Mesendoderm (in vitro differentiated cells): ENCODE measurements at regions not wholly inside any gene's neighbourhood (a gene's known extent, or its start where the extent isn't known, plus 50 kb on each side); places are given as distances from the start of the nearest gene placed in this dataset.
"Not testable (repeated sequence)": the region's sequence is repeated elsewhere in the genome, so short reads cannot be mapped to it uniquely, and the experiment has no call there.

Source experiments
- DNase-seq: peaks from one replicate; pipeline ENCODE4 v3.0.0; 2013
- H2AK5ac ChIP-seq: 2 replicates; pipeline ENCODE4 v1.6.1; 2013; ENCODE audit warnings: low read length, inconsistent platforms
- H2BK120ac ChIP-seq: 2 replicates; pipeline ENCODE4 v1.6.1; 2013; ENCODE audit warnings: low read depth, mild to moderate bottlenecking, low read length, moderate library complexity, mixed read lengths
- H2BK15ac ChIP-seq: replicated peaks from 2 replicates; pipeline ENCODE4 v1.6.1; 2013; ENCODE audit warnings: low read depth, mild to moderate bottlenecking, moderate library complexity
- H2BK5ac ChIP-seq: 2 replicates; pipeline ENCODE4 v1.6.1; 2013; ENCODE audit warnings: low read length, inconsistent platforms
- H3K18ac ChIP-seq: 2 replicates; pipeline ENCODE4 v1.6.1; 2013; ENCODE audit warnings: mild to moderate bottlenecking, low read length, mixed read lengths
- H3K23ac ChIP-seq: one replicate; pipeline ENCODE4 v1.6.1; 2013; ENCODE audit warnings: low read length
- H3K27ac ChIP-seq: 2 replicates; pipeline ENCODE4 v1.5.1; 2013; ENCODE audit warnings: low read depth, mild to moderate bottlenecking, inconsistent platforms, low read length, moderate library complexity
- H3K27me3 ChIP-seq: 2 replicates; pipeline ENCODE4 v1.6.1; 2013; ENCODE audit warnings: low read length, control low read depth, mild to moderate bottlenecking, inconsistent platforms; ENCODE audit not compliant: insufficient read depth, poor library complexity
- H3K36me3 ChIP-seq: 2 replicates; pipeline ENCODE4 v1.6.1; 2013; ENCODE audit warnings: low read length, inconsistent platforms; ENCODE audit not compliant: control insufficient read depth, insufficient read depth
- H3K4ac ChIP-seq: one replicate; pipeline ENCODE4 v1.6.1; 2013; ENCODE audit warnings: low read depth, mild to moderate bottlenecking, low read length, moderate library complexity
- H3K4me1 ChIP-seq: 2 replicates; pipeline ENCODE4 v1.6.1; 2013; ENCODE audit warnings: low read depth, low read length, inconsistent platforms; ENCODE audit not compliant: control insufficient read depth
- H3K4me2 ChIP-seq: 2 replicates; pipeline ENCODE4 v1.6.1; 2013; ENCODE audit warnings: low read length
- H3K4me3 ChIP-seq: 2 replicates; pipeline ENCODE4 v1.5.1; 2013; ENCODE audit warnings: mild to moderate bottlenecking, low read length
- H3K56ac ChIP-seq: one replicate; pipeline ENCODE4 v1.6.1; 2013; ENCODE audit warnings: low read length
- H3K79me1 ChIP-seq: 2 replicates; pipeline ENCODE4 v1.6.1; 2013; ENCODE audit warnings: low read length, inconsistent platforms
- H3K79me2 ChIP-seq: 2 replicates; pipeline ENCODE4 v1.6.1; 2013; ENCODE audit warnings: mild to moderate bottlenecking, low read length; ENCODE audit not compliant: control insufficient read depth, insufficient read depth
- H3K9ac ChIP-seq: 2 replicates; pipeline ENCODE4 v1.6.1; 2013; ENCODE audit warnings: low read length, inconsistent platforms
- H4K5ac ChIP-seq: one replicate; pipeline ENCODE4 v1.6.1; 2013; ENCODE audit warnings: low read length
- H4K8ac ChIP-seq: one replicate; pipeline ENCODE4 v1.6.1; 2013; ENCODE audit warnings: low read depth, mild to moderate bottlenecking, control low read depth, low read length, moderate library complexity
- WGBS: extraction: QIAGEN DNeasy Blood & Tissue Kit; methylation state at CpG from one replicate; pipeline ENCODE4 v1.1.7; 2013; ENCODE audit warnings: low lambda C conversion rate, missing lambda C conversion rate; ENCODE audit not compliant: insufficient coverage; ENCODE audit errors: extremely low coverage; 5-methylcytosine and 5-hydroxymethylcytosine counted together

- no CpG with 5 or more reads among the region's 4 CpGs for WGBS
- Histone ChIP-seq H3K23ac (no peak overlapping the region), H3K56ac (no peak overlapping the region), H3K4me2 (no peak overlapping the region), H2BK120ac (no peak overlapping the region), H3K4ac (no peak overlapping the region), H3K9ac (no peak overlapping the region), H4K8ac (no peak overlapping the region), H2AK5ac (no peak overlapping the region), H2BK5ac (no peak overlapping the region), H3K18ac (no peak overlapping the region), H3K27ac (no peak overlapping the region), H4K5ac (no peak overlapping the region), H2BK15ac (no peak overlapping the region), H3K79me2 (no peaks in the 10 kb centered on the region), H3K36me3 (no peaks in the 10 kb centered on the region), H3K4me3 (no peak overlapping the region), H3K4me1 (no peaks in the 10 kb centered on the region), H3K27me3 (no peaks in the 10 kb centered on the region), H3K79me1 (no peaks in the 10 kb centered on the region)
- no peak for DNase-seq
Observed at GRCh38 chr13:76296751-76297150, 589.5 kb downstream of the KCTD12 start.

- H3K27ac ChIP-seq, H4K5ac ChIP-seq, H3K56ac ChIP-seq, H3K4ac ChIP-seq, H3K79me1 ChIP-seq, H3K18ac ChIP-seq, H4K8ac ChIP-seq, H3K4me3 ChIP-seq, H3K23ac ChIP-seq, H3K79me2 ChIP-seq, H3K4me2 ChIP-seq, H2BK5ac ChIP-seq, H2AK5ac ChIP-seq, H2BK120ac ChIP-seq, H3K4me1 ChIP-seq, H3K9ac ChIP-seq, H3K27me3 ChIP-seq, DNase-seq, H2BK15ac ChIP-seq, H3K36me3 ChIP-seq: not testable (repeated sequence)
- WGBS: no CpG with 5 or more reads among the region's 25 CpGs
Observed at GRCh38 chr13:76295020-76295419, 591.2 kb downstream of the KCTD12 start.

DNA sequence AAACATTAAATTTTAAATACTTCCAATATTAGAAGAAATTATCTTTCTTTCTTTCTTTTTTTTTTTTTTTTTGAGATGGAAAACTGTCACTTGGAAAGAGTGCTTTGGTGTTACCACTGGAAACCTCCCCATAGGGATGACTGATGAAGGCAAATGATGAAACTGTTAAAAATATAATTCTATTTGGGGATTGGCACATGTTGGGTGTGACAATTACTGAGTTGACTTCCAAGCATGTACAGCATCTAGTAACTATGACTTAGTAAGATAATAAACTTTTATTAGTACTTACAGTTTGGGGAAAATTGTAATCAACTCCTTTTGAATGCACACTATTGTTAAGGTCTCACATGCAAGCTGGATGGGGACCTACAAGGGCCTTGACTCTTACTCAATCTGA, 592.5 kb downstream of the KCTD12 start:
- no peak for DNase-seq
- no peaks in the 10 kb centered on the region for H3K36me3 ChIP-seq

DNA sequence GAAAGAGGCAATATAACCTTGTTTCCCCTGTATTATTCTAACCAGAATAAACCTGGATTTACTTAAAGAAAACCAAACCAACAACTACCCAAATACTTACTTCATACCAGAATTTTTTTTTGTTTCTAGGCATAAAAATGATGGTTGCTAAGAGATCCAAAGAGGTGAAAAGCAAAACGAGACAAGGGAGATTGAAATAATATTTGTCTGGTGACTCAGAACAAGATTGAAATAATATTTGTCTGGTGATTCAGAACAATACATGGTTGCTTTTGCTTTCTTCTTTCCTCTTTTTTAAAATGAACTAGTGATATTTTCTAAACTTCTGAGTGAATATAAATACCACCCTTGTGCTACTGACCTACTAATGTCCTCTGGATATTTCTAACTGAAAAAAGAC, 592.9 kb downstream of the KCTD12 start:
- no peak for DNase-seq
- no peak overlapping the region for H3K18ac ChIP-seq
- no peak overlapping the region for H2BK120ac ChIP-seq
- no peaks in the 10 kb centered on the region for H3K79me1 ChIP-seq
- H3K36me3 ChIP-seq: no peaks in the 10 kb centered on the region
- no peaks in the 10 kb centered on the region for H3K27me3 ChIP-seq
- H2AK5ac ChIP-seq: no peak overlapping the region
- no peak overlapping the region for H3K9ac ChIP-seq
- H4K5ac ChIP-seq: no peak overlapping the region
- H4K8ac ChIP-seq: no peak overlapping the region
- no peak overlapping the region for H2BK5ac ChIP-seq
- WGBS: no CpG with 5 or more reads among the region's 1 CpG
- no peak overlapping the region for H3K4me2 ChIP-seq
- H3K23ac ChIP-seq: no peak overlapping the region
- no peak overlapping the region for H3K56ac ChIP-seq
- no peaks in the 10 kb centered on the region for H3K4me1 ChIP-seq
- H3K27ac ChIP-seq: no peak overlapping the region
- no peak overlapping the region for H3K4ac ChIP-seq
- no peak overlapping the region for H3K4me3 ChIP-seq
- no peak overlapping the region for H2BK15ac ChIP-seq
- no peaks in the 10 kb centered on the region for H3K79me2 ChIP-seq

More for the DNA sequence above, 592.5 kb downstream of the KCTD12 start:
- H2AK5ac ChIP-seq: no peak overlapping the region
- H3K18ac ChIP-seq: no peak overlapping the region
- H3K4ac ChIP-seq: no peak overlapping the region
- H3K4me1 ChIP-seq: no peaks in the 10 kb centered on the region
- H2BK120ac ChIP-seq: no peak overlapping the region
- H3K4me2 ChIP-seq: no peak overlapping the region
- H3K27me3 ChIP-seq: no peaks in the 10 kb centered on the region
- no peak overlapping the region for H3K56ac ChIP-seq
- H3K23ac ChIP-seq: no peak overlapping the region
- H3K9ac ChIP-seq: no peak overlapping the region
- H3K79me1 ChIP-seq: no peaks in the 10 kb centered on the region
- no peak overlapping the region for H4K5ac ChIP-seq
- H3K79me2 ChIP-seq: no peaks in the 10 kb centered on the region
- no peak overlapping the region for H2BK5ac ChIP-seq
- no peak overlapping the region for H4K8ac ChIP-seq
- H2BK15ac ChIP-seq: no peak overlapping the region
- no peak overlapping the region for H3K27ac ChIP-seq
- no peak overlapping the region for H3K4me3 ChIP-seq

DNA sequence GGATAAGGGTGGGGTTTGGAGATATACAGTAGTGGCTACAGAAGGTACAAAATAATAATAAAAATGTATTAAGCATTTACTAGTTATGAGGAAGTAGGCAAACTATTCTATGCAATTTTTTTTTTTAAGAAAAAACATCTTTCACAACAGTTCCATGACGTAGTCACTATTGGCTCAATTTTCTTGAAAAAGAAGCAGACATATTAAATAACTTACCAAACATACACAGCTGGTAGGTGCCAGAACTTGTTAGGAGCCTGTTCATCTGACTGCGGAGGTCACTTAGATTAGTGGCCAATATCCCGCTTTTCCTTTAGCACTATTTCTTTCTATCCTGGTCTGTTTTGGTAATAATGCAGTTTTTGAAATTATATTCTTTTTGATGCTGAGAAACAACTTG, 593.5 kb downstream of the KCTD12 start:
- no peaks in the 10 kb centered on the region for H3K27me3 ChIP-seq
- H2AK5ac ChIP-seq: no peak overlapping the region
- no peak overlapping the region for H2BK120ac ChIP-seq
- H3K18ac ChIP-seq: no peak overlapping the region
- H4K5ac ChIP-seq: no peak overlapping the region
- no peaks in the 10 kb centered on the region for H3K79me2 ChIP-seq
- no peak overlapping the region for H2BK5ac ChIP-seq
- H3K4me1 ChIP-seq: no peaks in the 10 kb centered on the region
- no peak for DNase-seq
- no peak overlapping the region for H4K8ac ChIP-seq
- no peak overlapping the region for H3K4ac ChIP-seq
- H3K56ac ChIP-seq: no peak overlapping the region
- H3K4me3 ChIP-seq: no peak overlapping the region
- H3K4me2 ChIP-seq: no peak overlapping the region
- no peaks in the 10 kb centered on the region for H3K79me1 ChIP-seq
- no peak overlapping the region for H3K23ac ChIP-seq
- H3K9ac ChIP-seq: no peak overlapping the region
- no peaks in the 10 kb centered on the region for H3K36me3 ChIP-seq
- WGBS: no CpG with 5 or more reads among the region's 3 CpGs
- H3K27ac ChIP-seq: no peak overlapping the region
- no peak overlapping the region for H2BK15ac ChIP-seq

DNA sequence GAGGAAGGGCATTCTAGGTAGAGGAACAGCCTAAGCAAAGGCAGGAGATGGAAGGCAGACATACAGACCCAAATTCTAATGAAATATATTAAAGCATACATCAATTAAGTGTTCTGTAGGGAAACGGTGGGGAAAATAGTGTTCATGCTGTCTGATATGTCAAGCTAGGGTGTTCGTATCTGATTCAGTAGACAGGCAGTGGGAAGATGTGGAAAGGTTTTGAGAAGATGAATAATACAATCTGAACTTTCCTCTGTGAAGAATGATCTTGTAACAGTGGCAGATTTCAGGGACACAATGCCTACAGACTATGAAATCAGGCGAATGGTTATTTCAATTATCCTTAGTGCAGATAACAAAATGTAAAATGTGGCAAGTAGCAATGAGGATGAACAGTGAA, 594.2 kb downstream of the KCTD12 start:
- H3K79me1 ChIP-seq: no peaks in the 10 kb centered on the region
- H3K18ac ChIP-seq: no peak overlapping the region
- H3K56ac ChIP-seq: no peak overlapping the region
- no peak overlapping the region for H3K27ac ChIP-seq
- no peak overlapping the region for H2BK5ac ChIP-seq
- H3K36me3 ChIP-seq: no peaks in the 10 kb centered on the region
- no peak overlapping the region for H2AK5ac ChIP-seq
- H3K4me2 ChIP-seq: no peak overlapping the region
- H3K9ac ChIP-seq: no peak overlapping the region
- no peak overlapping the region for H2BK120ac ChIP-seq
- no peaks in the 10 kb centered on the region for H3K27me3 ChIP-seq
- no peak for DNase-seq
- no peaks in the 10 kb centered on the region for H3K79me2 ChIP-seq
- no peak overlapping the region for H3K23ac ChIP-seq
- H3K4ac ChIP-seq: no peak overlapping the region
- no peak overlapping the region for H3K4me3 ChIP-seq
- no CpG with 5 or more reads among the region's 3 CpGs for WGBS
- H2BK15ac ChIP-seq: no peak overlapping the region
- no peaks in the 10 kb centered on the region for H3K4me1 ChIP-seq
- no peak overlapping the region for H4K8ac ChIP-seq
- H4K5ac ChIP-seq: no peak overlapping the region
